Fibroblast of the aortic adventitia (primary cell): ENCODE measurements at regions not wholly inside any gene's neighbourhood (a gene's known extent, or its start where the extent isn't known, plus 50 kb on each side); places are given as distances from the start of the nearest gene placed in this dataset.
A peak's percentile ranks its signal among the peaks of the same experiment; 100 is the strongest.
"Not testable (repeated sequence)": the region's sequence is repeated elsewhere in the genome, so short reads cannot be mapped to it uniquely, and the experiment has no call there.

ENCODE experiments used
- DNase-seq: peaks from one replicate; pipeline ENCODE4 v3.0.0-alpha.2; 2010; ENCODE audit warnings: low read depth
- H3K4me3 ChIP-seq: 2 replicates; pipeline ENCODE4 v1.5.1; 2011; ENCODE audit warnings: low read depth, mild to moderate bottlenecking, control low read depth, low read length, moderate library complexity
- TF ChIP-seq, protein P1 (sequence below): IDR thresholded peaks from 2 replicates; pipeline ENCODE4 v1.5.1; 2011; ENCODE audit warnings: mild to moderate bottlenecking, low read length, control low read depth, inconsistent platforms; ENCODE audit not compliant: insufficient read depth

- peak; percentile 7 for DNase-seq
- TF ChIP-seq, protein P1, sequence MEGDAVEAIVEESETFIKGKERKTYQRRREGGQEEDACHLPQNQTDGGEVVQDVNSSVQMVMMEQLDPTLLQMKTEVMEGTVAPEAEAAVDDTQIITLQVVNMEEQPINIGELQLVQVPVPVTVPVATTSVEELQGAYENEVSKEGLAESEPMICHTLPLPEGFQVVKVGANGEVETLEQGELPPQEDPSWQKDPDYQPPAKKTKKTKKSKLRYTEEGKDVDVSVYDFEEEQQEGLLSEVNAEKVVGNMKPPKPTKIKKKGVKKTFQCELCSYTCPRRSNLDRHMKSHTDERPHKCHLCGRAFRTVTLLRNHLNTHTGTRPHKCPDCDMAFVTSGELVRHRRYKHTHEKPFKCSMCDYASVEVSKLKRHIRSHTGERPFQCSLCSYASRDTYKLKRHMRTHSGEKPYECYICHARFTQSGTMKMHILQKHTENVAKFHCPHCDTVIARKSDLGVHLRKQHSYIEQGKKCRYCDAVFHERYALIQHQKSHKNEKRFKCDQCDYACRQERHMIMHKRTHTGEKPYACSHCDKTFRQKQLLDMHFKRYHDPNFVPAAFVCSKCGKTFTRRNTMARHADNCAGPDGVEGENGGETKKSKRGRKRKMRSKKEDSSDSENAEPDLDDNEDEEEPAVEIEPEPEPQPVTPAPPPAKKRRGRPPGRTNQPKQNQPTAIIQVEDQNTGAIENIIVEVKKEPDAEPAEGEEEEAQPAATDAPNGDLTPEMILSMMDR, result no peak
- H3K4me3 ChIP-seq, result no peak overlapping the region
These were observed 159.5 kb upstream of the KCTD3 start for GRCh38 chr1:215407575-215407974.

GRCh38 chr1:215409546-215409945 is 157.6 kb upstream of the KCTD3 start:
- H3K4me3 ChIP-seq, DNase-seq: not testable (repeated sequence)

DNA sequence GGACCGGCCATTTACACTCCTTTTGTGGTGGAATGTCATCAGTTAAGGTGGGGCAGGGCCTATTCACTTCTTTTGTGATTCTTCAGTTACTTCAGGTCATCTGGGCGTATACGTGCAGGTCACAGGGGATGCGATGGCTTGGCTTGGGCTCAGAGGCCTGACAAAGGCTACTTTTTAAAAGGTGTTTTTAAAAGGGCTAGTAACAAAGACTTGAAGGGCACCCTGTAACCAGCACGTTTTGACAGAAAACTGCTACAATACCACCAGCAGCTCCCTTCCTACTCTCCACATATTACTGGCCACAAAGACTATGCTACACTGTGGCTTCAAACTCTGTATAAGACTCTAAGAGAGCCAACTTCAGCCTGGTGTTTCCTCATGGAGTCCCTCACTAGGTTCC is 151.6 kb upstream of the KCTD3 start:
- not testable (repeated sequence) for DNase-seq, H3K4me3 ChIP-seq

DNA sequence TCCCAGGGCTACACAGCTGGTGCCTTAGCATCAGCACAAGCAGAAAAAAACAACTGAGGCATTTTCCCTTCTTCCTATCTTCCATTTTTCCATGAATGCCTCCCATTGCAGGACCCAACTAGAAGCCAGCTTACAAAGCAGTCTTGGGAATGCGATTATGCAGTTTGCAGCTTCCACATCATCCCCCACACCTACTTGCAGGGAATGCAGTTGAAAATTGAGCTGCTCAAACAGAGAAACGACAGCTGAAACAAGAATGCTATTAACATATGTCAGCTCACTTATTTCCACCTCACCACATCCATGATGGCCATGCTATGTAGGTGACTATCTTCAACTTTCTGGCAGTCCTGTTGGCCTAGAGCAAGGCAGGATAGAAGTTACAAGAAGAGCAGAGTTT is 150.6 kb upstream of the KCTD3 start:
- DNase-seq, result no peak
- no peak overlapping the region for H3K4me3 ChIP-seq
- TF ChIP-seq, protein P1, result no peak

DNA sequence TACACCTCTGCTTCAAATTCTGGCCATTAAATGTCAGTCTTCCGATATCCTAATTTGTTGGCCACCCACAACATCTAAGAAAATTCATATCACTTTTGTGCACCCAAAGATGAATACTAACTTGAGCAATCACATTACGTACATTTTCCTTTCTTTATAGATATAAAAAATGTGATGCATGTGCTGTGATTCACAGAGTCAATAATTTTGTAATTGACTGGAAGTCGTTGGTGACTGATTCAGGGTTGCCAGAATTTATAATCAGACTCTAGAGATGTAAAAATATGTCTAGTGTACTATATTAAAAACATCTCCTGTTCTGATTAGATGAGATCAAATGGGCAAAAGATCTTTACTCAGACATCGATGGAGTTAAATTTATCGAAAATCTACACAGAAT is 150.0 kb upstream of the KCTD3 start:
- TF ChIP-seq, protein P1, result no peak
- no peak for DNase-seq
- H3K4me3 ChIP-seq, result no peak overlapping the region

DNA sequence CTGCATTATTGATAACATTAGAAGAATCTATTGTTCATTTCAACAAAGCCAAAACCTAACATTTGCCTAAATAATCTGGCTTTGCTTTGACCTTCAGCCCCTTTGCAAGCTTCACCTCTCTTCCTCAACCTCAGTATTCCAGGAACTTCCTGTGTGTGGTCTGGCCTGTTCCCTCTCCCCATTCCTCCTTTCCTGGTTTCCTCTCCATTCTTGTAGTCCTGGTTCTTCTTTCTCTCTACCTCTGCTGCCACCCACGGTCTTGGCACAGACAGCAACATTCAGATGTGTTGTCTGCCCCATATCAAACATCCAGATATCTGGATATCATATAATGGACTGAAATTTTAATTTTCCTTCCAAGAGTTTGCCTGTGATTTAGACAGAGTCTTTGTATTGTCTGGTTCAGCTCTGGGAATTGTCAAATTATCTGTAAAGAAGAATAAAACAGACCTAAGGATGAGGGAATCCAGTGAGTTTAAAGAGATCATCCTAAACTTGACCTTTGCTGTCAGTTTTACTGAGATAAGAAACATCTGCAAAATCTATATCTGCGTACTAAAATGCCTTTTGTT is 148.1 kb upstream of the KCTD3 start:
- TF ChIP-seq, protein P1, result no peak
- peak; percentile 3 for DNase-seq
- H3K4me3 ChIP-seq, result no peak overlapping the region

GRCh38 chr1:215421744-215422143 is 145.4 kb upstream of the KCTD3 start:
- no peak overlapping the region for H3K4me3 ChIP-seq
- DNase-seq, result no peak
- TF ChIP-seq, protein P1, result no peak

DNA sequence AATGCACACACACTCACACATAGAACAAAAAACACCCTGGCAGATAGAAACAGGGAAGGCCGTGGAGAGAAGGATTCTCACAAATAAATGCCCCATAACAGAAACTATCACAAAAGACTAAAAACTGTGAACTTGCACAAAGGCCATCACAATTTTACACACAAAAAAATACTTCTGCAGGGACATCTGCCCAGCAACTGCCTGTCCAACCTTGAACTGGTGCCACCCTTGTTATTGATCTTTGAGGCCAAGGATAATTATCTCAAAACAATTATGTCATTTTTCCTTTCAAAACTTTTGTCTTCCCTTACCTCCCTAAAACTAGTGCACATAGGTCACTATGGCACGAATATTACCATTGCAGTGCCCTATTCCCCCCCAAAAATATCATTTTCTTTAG is 143.8 kb upstream of the KCTD3 start:
- no peak overlapping the region for H3K4me3 ChIP-seq
- no peak for DNase-seq
- TF ChIP-seq, protein P1, result no peak
